ENCODE measurements at regions not wholly inside any gene's neighbourhood (a gene's known extent, or its start where the extent isn't known, plus 50 kb on each side); places are given as distances from the start of the nearest gene placed in this dataset.
"Not testable (repeated sequence)": the region's sequence is repeated elsewhere in the genome, so short reads cannot be mapped to it uniquely, and the experiment has no call there.

DNA sequence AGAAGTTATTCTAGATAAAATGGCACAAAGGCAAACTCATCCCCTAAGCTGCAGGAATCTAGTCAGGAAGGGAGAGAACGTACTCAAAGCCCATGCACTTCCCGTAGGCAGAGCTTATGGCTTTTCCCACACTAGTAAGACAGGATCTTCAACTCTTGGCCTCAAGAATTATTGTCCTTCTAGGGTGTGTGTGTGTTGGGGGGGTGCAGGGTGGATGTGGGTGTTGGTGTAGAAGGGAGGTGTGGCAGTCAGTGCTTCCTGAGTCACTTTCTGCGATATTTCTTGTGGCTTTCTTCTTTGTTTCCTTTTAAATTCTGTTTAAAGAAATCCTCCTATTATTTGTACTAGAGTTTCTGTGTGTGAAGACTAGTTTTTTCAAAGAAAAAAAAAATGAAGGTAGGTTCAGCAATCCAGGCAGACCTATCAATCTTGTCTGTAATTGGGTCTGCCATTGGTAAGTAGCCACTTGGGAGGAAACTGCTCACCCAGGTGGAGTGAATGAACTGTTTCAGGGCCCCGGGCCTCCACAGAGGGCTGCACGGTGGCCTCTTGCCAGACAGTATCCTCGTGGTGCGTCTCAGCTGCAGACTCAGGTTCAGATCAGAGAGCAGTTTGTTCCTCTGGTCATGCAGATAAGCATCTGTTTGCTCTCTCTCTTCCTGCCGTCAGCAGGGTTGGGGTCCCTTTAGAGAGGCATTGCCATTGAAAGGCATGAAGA, 131.9 kb downstream of the NPR3 start:
- DNase-seq, result no peak

DNA sequence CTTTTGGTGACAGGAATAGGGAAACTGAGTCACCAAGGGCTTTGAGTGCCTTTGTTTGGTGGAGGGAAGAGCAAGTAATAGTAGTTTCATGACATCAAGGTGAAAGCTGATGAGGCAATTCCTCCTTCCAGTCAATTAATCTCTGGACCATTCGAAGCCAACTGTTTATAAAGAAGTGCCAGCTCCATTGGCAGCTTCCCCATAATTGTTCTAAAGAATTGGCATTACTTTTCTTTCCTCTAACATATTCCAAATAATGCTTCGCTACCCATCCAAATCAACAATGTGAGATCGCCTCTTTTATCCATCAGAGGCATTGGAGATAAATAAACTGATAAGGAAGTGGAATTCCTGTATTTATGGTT, 132.4 kb downstream of the NPR3 start:
- no peak for DNase-seq

DNA sequence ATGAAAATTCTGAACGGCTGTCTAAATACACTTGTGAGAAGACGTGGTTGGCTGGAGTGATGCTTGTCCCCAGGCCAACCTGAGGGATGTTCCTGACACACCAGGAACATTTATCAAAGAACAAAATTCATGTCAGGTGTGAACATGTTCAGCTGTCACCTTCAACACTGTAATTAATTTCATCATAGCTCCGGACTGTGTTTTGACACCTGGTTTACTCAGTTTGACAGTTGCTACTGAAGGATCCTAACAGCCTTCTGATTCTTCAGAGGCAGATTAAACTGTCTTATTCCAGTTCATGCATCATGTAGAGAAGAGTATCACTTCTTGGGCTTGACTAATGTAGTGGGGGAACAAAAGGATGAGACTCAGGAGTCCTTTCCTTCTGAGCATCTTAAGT, 134.1 kb downstream of the NPR3 start:
- DNase-seq, result no peak

DNA sequence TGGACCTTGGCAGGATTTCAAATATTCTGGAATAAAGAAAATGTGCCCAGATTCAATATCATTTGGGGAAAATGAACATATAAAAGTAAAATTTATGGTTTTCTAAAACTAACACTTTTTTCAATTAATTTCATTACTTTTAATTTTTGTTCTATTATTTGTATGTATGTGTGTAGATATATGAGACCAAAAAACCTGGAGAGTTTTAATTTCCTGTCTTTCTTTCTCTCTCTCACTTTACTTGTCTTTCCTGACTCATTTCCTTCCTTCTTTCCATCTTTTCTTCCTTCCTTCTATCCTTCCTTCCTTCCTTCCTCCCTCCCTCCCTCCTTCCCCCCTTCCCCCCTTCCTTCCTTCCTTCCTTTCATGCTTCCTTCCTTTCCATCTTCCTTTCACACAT, 137.0 kb downstream of the NPR3 start:
- no peak for DNase-seq

DNA sequence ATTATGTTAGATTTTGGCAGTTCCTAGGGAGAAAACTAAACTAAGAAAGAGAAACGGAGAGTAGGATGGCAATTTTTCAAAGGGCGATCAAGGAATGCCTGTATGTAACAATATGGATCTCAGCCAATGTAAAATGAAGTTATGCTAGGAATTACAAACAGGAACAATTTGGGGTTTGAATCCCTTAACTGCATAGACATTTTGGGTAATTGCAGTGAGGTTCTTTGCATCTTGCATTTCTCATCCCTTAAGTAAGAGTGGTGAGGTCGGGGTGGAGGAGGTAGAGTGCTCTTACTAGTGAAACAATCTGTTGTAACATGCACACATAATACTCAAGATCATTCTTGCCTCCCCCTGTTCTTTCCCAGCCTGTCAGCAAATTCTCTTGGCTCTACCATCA, 137.6 kb downstream of the NPR3 start:
- no peak for DNase-seq

DNA sequence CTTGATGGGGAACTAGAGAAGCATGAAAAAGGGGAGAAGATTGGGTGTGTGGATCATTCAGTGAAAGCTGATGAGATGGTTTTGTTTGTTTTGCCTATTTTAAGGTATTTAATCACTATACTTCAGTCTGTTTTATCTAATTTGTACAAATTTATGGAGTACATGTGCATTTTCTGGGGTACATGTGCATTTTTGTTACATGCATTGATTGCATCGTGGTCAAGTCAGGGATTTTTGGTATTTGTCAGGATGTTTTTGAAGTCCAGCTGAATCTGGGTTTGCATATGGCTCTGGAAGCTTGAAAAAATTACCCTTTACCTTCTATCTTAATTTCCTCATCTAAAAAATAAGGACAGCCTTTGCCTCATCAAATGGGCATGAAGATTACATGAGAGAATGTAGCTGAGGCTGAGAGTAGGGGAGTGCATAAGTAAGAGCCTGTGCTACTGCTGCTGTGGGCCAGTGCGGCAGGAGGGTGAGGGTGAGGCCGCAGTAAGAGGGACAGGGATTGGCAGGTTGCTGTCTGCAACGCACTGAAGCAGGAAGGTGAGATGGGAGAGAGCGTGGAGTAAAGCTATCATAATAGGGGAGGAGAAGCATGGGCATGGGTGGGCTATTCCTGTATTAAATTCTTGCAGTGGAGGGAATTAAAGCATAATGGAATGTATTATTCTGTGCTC, 139.8 kb downstream of the NPR3 start:
- no peak for DNase-seq

DNA sequence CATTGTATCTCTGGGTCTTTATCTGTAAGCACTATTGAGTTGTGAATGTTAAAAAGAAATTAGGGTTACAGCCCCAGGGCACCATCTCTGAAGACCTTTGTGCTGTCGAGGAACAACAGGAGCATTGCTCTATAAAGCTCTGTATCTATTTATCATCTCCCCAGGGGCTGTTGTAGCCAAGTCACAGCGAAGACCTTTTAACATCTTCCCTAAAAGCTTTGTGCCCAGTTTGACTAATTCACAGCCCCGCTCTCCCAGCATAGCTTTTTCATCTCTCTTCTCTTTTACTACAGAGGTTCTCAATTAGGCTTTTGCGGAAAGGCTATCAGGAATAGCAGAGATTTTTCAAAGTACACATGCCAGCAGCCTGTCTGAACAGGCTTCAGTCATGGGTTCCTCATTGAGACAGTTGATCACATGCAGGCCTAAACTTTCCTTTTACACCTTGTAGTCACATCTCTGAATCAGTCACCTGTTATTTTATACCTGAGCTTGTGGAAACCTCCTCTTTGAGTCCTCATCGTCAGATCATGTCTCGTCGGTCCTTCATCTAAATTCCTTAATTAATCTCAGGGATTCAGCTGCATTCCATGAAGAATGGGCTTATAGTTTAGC, 140.5 kb downstream of the NPR3 start:
- no peak for DNase-seq

DNA sequence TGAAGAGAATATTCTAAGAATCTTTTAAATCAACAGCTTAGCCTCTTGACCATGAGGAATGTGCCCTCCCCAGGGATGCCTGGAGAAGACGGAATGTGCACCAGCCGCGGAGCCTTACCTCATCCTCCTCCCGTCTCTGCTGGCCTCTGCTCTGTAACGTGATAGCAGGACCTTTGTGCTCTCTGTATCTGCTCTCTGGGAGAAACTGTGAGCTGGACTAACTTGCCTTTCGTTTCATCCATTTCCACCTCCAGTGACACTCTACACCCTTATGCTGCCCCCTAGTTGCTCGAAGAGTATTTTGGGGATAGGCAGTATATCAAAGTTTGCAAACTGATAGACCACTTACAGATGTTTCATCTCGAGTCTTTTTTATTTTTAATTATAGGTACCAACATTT, 141.4 kb downstream of the NPR3 start:
- no peak for DNase-seq

DNA sequence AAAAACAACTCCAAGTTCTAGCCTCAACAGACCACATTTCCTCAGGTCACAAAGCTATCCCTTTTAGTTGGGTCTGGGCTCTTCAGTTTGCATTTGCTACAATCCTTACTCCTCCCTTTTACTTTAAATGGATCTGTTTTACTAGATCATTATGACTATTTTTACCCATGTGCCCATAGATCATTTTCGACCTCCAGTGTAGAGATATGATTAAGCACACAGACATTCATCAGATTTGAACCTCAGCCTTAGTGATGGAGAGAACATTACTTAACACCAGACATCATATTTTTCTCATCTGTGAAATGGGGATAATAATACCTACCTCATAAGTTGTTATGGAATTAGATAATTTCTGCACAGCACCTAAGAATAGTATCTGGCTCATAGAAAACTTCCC, 141.9 kb downstream of the NPR3 start:
- no peak for DNase-seq

DNA sequence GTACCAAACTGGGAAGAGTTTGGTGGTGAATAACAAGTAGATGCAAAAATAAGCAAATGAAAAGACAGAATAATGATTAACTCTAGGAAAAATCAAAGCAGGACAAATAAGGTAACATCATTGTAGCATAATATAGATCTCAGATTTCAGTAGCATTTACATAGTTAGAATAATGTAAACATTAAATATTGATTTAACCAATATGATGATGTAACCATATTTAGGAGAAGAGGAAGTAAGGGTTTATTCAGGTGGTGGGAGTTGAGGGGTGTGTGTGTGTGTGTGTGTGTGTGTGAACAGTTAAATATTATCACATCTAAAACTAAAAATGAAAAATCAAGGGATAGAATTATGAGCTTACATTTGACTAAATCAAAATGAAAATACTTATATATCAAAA, 143.4 kb downstream of the NPR3 start:
- DNase-seq, result no peak

DNA sequence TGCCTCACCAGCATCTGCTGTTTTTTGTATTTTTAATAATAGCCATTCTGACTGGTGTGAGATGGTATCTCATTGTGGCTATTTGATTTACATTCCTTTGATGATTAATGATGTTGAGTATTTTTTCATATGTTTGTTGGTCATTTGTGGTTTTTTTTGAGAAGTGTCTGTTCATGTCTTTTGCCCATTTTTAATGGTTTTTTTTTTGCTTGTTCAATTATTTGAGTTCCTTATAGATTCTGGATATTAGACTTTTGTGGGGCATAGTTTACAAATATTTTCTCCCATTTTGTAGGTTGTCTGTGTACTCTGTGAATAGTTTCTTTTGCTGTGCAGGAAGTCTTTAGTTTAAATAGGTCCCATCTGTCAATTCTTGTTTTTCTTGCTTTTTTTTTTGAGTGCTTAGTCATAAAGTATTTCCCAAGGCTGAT, 148.1 kb downstream of the NPR3 start:
- no peak for DNase-seq

DNA sequence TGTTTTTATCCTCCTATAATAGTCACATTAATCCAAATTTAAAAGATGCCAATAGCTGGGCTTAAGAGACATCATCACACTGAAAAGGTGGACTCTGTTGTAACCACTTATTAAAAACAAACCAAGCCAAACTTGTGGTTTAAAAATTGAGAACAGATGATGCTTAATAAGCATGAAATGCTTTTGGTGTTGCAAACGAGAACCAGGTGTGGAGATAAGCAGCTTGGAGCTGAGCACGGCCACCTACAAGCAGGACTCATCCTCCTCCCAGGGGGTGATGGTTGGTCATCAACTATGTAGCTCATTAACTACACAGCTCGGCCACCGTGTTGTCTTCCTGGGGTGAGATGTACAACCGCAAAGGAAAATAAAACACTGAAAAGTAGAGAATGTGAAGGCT, 154.4 kb downstream of the NPR3 start:
- no peak for DNase-seq

DNA sequence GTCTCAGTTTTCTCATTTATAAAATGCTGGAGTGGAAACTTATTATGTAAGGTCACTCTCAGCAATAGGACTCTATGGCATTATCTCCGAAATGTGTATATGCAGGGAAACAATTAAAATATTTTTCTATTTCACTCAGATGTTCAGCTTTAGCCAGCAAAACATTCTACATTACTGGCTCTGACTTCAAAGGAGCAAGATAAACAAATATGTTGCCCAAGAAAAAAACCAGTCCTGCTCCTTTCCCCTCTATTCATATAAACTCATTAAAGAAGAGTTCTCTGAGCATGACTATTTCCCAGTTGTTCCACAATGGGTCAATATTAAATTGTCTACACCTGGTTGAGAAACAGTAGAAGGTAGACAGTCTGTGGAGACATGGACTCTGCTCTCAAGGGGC, 155.0 kb downstream of the NPR3 start:
- DNase-seq, result no peak

DNA sequence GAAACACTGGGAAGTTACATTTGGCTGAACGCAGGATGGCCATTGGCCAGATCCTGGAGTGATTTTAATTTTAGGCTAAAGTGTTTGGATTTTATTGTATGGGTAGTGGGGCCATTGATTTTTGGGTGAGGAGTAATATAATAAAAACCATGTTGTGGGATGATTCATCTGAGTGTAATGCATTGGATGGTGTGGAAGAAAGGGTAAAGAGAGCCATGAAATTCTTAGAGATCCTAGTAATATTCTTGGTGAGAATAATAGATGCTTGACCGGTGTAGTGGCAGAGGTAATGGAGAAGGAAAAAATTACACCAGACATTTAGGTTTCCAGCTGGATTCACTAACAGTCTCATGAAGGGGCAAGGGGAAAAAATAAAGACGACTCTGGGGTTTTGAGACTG, 158.1 kb downstream of the NPR3 start:
- DNase-seq, result no peak

DNA sequence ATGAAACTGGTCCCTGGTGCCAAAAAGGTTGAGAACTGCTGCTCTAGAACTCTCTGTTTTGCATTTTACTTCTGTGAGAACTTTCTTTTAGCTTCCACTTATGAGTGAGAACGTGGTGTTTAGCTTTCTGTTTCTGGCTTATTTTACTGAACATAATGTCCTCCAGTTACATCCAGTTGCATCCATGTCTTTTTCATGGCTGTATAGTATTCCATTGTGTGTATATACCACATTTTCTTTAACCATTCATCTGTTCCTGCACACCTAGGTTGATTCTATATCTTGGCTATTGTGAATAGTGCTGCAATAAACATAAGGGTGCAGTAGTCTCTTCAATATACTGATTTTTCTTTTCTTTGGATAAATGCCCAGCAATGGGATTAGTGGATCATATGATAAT, 165.7 kb downstream of the NPR3 start:
- no peak for DNase-seq

DNA sequence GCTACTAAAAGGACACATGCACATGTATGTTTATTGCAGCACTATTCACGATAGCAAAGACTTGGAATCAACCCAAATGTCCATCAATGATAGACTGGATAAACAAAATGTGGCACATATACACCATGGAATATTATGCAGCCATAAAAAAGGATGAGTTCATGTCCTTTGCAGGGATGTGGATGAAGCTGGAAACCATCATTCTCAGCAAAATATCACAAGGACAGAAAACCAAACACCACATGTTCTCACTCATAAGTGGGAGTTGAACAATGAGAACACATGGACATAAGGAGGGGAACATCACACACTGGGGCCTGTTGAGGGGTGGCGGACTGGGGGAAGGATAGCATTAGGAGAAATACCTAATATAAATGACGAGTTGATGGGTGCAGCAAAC, 168.2 kb downstream of the NPR3 start:
- DNase-seq, result not testable (repeated sequence)

DNA sequence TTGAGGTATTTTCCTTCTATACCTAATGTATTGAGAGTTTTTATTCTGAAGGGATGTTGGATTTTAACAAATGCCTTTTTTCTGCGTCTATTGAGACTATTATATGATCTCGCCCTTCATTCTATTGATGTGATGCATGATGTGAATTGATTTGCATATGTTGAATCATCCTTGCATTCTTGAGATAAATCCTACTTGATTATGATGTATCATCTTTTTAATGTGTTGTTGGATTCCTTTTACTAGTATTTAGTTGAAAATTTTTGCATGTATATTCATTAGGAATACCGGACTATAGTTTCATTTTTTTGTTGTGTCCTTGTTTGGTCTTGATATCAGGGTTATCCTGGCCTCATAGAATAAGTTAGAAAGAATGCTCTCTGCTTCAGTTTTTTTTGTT, 169.7 kb downstream of the NPR3 start:
- no peak for DNase-seq

DNA sequence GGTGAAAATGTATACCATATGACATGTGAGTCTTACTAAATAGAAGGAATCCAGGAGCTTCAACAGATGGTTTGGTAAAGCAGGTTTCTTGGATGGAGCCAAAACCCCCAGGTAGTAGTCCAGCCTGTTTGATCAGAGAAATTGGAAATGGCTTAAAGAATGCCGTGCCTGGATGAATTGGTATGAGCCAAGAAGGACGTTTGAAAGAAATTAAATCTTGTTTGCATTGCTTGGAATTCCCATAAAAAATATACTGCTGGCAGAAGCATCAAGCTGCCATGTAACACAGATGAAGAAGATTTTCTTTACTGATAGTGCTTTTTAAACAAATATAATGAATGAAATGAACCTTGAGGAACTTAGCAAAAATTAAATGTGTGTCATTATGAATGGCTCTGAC, 176.3 kb downstream of the NPR3 start:
- DNase-seq, result no peak

DNA sequence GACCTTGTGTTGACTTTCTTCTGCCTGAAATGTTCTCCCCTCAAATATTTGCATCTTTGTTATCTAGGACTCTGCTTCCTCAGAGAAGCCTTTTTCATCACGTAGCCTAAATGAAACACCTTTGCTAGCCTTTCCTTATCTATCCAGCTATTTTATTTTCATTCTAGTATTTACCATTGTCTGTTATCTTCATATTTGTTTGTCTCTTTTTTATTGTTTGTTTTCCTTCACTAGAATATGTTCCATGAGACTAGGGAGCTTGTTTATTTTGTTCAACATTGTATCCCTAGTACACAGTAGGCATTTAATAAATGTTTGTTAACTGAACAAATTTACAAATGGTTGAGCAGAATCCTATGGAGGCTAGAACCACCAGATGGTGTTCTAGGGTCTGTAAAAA, 178.0 kb downstream of the NPR3 start:
- no peak for DNase-seq

DNA sequence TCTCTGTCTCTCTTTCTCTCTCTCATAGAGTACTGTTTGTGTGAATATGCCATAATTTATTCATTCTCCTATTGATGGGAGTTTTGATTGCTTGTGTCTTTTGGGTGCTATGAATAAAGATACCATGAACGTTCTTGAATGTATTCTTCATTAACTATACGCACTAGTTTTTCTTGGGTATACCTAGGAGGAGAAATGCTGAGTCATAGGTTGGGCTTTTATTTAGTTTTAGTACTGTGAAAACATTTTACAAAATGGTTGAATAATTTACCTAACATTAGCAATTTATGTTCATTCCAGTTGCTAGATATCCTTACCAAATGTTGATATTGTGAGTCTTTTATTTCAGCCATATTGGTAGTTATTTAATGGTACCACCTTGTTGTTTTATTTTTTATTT, 192.5 kb downstream of the NPR3 start:
- no peak for DNase-seq

DNA sequence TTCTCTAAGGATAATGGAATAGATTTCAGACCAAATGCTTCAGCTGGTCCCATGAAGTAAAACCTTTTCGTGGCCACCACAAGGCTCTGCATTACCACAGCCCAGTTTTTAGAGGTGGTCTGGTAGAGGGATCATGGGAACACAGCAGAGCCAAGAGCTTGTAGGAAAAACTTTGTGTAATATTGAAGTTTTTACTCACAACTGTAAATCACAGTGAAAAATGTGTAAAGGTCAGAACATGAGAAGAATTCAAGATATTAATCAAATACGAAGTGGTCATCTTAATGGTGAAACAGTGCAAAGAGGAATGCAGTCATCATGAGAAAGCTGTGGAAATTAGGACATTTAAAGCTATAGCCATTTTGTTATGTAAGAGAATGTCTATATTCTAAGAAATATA, 197.5 kb downstream of the NPR3 start:
- DNase-seq, result no peak

DNA sequence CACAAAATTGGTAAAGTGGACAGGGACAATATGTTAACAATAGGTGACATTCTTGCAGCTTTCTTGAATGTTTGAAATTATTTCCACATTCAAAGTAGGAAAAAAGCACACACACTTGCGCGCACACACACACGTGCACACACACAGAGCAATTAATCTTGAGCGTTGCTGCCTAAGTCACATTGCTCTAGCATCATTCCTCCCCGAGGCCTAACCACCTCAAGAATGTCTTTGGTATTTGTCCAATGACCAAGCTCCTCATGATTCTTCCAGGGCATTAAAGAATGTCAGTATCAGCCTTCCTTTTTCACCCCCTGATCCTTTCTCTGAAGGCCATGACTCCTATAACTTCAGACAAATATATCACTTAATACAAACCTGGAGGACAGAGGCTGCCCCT, 198.1 kb downstream of the NPR3 start:
- DNase-seq, result no peak

DNA sequence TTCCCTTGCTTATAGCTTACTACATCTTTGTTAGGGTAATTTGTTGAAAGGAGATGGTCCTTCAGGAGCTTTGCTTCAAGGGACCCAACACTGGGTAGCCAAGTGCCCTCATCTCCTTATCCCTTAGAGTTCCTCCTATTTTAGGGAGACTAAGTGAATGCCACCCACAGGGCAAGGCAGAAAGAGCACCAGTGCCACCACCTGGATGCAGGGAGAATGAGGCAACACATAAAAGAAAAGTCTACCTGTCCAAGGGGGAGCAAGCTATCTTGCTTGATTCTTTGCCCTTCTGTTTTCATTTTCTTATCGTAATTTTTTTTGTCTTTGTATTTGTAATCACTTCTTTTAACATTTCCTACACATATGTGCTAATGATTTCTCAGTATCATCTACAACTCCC, 205.5 kb downstream of the NPR3 start:
- no peak for DNase-seq

DNA sequence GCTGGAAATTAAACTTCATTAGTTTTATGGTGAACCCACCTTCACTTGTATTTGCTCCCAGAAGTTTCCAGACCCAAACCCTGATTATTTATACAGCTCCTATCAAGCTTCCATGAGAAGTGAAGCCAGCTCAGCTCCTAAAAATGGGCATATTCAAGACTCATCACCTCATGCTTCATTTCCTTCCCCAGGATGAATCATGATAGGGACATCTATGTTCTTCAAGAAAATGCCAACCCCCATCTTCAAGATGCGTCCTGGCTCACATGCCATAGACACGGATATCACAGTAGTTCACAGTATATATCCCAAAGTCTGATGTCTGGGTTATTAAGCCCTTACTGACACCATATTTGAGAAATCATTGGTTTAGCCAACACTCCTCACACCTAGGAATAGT, 217.6 kb downstream of the NPR3 start:
- no peak for DNase-seq

DNA sequence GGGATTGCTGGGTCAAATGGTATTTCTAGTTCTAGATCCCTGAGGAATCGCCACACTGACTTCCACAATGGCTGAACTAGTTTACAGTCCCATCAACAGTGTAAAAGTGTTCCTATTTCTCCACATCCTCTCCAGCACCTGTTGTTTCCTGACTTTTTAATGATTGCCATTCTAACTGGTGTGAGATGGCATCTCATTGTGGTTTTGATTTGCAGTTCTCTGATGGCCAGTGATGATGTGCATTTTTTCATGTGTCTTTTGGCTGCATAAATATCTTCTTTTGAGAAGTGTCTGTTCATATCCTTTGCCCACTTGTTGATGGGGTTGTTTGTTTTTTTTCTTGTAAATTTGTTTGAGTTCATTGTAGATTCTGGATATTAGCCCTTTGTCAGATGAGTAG, 220.3 kb downstream of the NPR3 start:
- DNase-seq, result not testable (repeated sequence)
